HG02642 (cell line): ENCODE measurements at regions not wholly inside any gene's neighbourhood (a gene's known extent, or its start where the extent isn't known, plus 50 kb on each side); places are given as distances from the start of the nearest gene placed in this dataset.
"Not testable (repeated sequence)": the region's sequence is repeated elsewhere in the genome, so short reads cannot be mapped to it uniquely, and the experiment has no call there.

Experiments
- ATAC-seq: cut with Tn5 transposase; IDR thresholded peaks from one replicate; pipeline ENCODE4 v1.9.1; 2021; ENCODE audit warnings: mild to moderate bottlenecking; ENCODE audit not compliant: unreplicated experiment, poor library complexity

DNA sequence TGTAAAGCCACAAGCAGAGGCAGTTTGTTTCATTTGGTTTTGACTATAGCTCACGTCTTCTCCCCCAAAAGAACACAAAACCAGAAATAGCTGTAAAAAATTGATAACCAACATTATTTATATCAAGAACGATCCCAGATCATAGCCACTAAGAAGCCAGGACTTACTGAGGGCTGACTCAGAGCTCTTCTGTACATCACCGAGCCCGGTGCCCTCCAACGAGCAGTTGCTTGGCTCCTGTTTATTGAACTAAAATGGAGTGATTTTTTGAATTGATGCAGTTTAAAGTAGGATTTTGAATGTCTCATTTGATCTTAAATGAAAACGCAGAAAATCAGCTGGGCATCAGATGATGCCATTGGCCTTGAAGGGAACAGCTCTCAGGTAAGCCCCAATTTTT, 343.3 kb downstream of the INSIG2 start:
- ATAC-seq, result no peak

DNA sequence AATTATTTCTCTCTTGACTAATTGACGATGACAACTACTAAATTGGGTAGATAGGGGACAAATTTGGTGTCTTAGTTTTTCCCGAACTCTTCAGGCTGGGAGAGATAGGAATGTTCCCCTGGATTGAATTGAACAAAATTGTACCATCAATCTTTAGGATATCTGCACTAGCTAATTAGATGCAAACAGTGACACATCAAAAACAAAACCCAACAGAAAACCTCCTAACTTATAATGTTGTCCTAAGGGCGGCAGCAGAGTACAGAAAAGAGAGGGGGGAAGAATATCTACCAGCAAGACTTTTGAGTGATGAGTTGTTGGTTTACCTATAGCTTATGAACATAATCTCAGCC, 342.9 kb downstream of the INSIG2 start:
- no peak for ATAC-seq

DNA sequence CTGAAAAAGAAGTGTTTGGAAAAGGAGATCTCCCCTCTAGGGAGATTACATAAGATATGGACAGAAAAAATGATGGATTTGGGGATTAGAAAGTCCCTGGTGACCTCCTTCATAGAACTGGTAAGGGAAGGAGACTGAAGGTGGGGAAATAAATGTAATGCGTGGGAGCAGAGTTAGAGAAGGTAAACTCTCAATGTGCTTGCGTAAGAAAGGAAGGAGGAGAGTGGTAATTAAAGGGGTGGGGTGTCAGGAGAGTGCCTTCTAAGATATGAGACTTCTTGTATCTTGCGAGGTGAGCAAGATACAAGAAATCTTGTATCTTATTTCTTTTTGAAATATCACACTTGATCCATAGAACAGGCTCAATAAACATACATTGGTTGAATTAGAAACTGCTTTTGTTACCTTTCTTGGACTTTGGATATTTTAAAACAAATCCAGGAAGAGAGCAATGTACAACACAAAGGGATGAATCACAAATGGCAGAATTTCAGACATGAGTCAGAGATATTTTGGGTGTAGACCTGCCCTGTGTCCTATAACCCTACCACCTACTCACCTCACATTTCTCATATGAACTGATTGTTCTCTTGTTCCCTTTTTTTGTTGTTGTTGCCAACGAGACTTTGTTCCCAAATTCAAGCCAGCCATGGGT, 342.4 kb downstream of the INSIG2 start:
- ATAC-seq, result no peak

DNA sequence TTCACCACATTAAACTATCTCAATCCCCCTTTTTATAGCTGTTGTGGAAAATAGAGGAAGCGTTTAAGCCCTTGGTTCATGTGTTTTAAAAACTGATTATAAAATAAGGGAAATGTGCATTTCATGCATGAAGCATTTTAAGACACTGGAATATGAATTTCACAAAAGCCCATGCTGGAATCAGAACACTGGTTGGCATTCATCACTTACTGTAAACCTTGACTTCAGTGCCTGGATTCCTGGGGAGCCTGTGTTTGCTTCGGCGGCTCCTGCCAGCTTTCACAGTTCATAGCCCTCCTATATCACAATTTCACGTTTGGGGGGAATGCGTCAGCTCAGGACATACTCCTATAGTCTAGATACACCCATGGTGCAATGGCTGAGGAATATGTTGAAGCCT, 336.9 kb downstream of the INSIG2 start:
- no peak for ATAC-seq

DNA sequence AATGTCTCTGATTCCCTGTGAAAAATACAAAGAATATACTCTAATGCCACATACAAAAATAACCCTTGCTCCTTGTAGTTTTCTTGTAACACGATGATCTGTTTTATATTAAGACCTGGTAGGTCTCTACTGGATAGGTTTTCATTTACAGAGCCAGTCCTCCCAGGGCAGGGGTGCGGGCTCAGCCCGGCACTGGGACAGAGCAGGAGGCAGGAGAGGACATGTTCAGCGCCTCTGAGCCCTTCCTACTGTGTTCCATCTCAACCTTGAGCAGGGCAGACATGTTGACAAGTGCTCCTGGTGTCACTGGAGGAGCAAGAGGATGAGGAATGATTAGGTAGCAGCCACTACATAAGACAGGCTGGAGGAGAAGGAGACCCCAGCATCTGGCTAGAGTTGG, 335.5 kb downstream of the INSIG2 start:
- ATAC-seq, result no peak

DNA sequence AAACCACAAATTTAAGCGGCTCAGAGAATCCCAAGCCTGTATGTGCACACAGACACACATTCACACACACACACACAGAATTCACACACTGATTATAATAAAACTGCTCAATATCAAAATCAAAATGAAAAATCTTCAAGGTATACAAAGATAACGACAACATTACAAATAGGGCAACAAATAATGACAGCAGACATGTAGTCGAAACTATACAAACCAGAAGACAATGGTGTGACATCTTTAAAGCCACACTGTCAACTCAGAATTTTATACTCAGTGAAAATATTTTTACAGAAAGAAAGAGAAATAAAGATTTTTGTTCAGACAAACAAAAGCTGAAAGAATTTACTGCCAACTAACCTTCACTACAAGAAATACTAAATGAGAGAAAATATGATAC, 333.4 kb downstream of the INSIG2 start:
- no peak for ATAC-seq

DNA sequence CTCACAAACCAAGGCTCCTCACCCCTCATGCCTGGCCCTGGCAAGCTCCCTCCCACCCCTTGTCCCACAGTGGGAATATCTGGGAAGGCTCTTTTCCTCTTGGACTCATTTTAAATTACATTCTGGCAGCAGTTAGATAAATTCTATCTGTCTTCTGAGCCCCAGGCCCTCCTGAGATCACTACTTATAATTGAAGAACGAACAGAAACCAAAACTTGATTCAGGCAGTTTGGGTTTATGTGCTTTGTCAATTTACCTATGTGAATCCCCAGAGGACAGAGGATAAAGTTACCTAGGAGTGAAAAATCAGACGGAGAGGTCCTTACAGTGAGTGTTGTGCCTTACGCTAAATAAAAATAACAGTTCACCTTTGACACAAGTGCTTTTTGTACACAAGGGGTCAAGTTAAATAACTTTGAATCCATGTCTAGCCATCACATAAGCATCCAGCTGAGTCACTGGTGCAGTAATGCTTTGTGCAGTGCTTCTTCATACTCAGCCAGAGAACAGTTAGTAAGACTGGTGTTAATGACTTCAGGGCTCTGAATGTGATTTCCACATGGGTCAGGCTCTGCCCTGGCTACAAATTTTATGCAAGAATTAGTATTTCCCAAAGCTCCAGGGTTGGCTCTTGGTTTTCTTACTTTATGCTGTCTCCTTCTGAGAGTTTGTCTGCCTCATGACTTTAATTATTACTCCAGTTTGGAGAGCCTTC, 329.3 kb downstream of the INSIG2 start:
- ATAC-seq, result no peak

DNA sequence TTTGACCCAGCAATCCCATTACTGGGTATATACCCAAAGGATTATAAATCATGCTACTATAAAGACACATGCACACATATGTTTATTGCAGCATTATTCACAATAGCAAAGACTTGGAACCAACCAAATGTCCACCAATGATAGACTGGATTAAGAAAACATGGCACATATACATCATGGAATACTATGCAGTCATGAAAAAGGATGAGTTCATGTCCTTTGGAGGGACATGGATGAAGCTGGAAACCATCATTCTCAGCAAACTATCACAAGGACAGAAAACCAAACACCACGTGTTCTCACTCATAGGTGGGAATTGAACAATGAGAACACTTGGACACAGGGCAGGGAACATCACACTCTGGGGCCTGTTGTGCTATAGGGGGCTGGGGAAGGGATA, 326.9 kb downstream of the INSIG2 start:
- ATAC-seq, result not testable (repeated sequence)

DNA sequence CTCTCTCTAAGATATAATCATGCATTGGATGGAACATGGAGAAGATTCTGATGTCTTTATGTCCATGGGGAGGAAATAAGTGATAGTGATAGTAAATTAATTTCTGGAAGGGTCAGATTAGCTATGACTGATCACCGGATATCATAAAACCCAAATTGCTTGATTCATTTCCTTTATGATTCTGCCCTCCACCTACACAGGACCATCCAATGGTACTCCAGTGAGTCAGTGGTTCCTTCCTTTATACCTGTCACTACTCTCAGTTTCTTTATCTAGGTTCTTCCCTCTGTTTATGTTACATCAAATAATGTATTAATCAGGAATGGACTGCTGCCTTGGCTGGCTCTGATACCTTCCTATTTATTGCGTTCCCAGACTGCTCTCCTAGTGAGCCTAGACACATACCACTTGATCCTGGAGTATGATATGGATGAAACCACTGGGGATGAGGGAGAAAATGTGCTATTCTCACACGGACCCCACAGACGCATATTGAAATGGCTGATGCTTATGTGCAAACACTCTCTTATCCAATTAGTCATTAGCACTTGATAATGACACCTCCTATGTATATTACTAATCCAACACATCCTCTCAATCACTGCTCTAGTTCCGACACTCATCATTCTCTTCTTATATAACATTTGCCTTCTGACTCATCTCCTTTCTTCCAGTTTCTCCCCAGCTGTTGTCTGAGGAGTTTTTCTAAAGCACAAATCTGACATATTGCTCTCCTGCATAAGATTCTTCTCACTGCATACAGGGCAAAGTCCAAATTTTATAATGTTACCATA, 315.6 kb downstream of the INSIG2 start:
- no peak for ATAC-seq

DNA sequence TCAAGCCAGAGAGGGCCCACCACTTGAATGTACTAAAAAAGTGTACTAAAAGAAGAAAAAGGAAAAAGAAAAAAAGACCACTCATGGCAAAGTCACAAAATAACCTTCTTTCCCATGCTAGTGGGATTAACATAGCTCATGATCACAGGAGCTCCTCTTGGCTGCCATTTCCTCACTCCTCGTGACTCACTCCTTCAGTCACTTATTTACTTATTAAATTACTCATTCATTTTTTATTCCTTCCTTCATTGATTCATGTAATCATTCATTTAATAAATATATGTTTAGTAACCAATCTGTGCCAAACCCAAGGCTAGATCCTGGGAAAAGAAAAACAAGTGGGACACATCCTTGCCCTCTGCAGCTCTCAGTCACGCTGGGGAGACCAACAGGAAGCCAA, 300.5 kb downstream of the INSIG2 start:
- no peak for ATAC-seq

DNA sequence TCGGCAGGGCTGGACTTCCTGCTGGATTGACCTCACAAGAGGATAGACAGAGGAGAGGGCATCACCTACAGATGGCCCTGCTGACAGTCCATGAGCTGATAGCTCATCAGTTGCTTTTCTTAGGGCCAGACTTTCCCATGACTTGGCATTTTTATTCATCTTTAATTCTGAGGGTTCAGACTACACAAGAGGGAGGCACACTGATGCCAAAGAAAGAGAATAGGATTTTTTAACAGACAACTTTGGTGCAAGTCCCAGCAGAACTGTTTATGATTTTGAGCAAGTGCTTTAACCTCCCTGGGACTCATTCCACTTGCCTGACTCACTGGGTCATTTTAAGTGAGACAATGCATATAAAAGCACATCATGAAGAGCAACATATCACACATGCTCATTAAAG, 299.2 kb downstream of the INSIG2 start:
- ATAC-seq, result no peak

DNA sequence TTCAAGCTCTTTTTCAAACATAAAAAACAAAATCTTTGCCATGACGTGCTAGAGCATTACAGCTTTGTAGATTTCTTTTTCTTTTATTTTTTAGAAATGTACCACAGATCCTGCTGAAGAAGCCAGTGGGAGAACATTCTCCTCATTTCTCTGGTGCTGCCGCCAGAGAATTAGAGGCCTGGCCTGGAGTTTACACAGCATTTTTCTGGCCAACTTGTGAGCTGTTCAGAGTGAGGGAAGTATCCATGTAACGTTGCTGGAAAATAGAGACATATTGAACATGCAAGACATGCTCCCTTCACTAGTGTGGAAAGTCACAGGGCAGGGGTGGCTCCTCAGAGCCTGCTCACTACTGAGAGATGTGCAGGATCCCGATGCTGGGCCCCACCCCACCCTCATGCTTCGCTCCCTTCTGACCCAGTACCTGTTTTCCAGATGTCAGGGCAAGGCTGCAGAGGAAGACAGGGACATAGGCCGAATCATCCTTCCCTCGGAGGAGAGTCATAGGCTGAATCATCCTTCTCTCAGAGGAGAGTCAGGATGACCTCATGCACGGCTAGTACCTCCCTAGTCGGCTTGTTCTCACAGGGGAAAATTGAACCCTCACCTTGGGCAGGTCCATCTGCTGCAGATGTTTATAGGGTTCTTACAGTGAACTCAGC, 298.5 kb downstream of the INSIG2 start:
- ATAC-seq, result no peak

DNA sequence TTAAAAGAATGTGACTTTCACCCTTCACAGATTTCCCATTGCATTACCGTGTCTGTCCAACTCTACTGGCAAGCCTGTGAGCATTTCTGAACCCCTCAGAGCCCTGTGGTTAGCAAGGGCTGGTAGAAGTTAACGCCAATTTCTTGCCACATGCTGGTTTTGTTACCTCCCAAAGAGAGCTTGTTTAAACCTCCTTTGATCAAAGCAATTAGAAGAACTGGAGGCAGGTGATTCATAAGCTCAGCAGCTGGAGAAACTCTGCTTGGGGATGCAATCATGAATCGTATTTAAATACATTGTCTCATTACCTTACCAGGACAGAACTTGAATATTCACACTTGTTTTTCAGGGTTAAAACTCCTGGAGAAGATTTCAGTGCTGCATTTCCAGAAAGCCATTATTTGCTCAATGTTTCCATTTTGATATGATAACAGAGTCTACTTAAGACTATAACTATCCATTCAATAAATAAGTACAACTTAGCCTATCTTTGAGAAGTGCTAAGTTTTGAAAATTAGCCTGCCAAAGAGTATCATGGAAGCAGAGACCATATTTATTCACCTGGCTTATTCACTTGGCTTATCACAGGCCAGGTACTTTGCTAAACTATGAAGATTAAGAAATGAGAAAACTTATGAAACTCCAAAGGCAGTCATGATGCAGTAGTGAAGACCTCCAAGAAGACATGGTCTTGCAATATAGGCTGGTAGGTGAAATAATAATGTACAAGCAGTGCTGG, 292.8 kb downstream of the INSIG2 start:
- ATAC-seq, result no peak

DNA sequence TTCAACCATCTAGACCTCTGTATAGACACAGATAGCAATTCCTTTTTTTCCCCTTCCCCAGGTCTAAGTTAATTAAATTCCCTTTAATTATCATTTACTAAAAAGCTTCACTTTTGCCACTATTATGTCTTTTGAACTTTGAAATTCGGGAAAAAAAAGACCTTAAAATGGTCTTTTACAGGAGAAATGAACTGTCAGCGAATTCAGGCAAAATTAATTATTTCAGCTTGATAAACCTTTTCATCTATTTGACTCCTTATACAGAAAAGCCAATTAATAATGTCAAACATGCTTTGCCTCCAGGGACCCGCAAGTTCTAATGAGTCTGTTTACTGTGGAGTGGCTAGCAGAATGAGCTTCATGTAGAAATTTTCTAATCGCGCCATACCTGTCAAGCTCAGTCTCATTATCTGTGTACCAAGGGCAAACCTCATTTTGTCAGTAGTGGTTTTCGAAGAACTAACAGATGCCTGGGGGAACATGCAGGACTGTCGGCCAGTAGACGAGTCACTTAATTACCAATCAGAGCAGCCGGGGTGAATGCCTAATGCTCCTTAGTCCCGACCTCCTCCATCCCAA, 287.7 kb downstream of the INSIG2 start:
- ATAC-seq, result no peak

DNA sequence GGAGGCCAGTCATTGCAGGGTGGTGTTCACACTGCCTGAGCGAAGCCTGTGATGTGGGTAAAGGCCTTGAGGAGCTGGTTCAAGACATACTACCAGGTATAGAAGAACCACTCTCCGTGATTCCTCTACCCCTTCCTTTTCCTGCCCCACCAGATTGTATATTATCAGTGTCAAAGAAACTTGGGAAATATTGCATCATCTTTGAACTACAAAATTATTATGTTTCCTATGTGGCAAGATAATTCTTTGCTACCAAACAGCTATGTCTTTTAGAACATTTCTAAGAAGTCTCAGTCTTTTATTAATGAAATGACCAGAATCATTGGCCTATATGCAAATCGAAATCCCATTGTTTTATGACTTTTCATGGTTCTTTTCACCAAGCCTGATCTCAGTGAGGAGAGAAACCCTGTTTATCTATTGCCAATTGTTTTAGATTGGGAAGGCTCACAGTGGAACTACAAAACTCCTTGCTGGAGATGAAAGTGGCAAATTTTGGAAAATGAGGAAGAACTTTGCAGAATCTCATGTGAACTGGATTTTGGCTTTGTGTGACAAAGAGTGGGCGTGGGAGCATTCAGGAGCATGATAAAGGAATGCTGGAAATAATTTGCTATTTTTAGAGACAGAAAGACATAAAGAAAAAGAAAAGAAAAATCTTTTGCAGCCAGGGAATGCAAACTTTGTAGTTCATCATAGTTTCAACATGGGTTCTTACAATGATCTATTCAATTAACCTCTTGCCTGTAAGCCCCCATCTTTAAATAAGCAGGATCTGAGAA, 286.9 kb downstream of the INSIG2 start:
- ATAC-seq, result no peak

DNA sequence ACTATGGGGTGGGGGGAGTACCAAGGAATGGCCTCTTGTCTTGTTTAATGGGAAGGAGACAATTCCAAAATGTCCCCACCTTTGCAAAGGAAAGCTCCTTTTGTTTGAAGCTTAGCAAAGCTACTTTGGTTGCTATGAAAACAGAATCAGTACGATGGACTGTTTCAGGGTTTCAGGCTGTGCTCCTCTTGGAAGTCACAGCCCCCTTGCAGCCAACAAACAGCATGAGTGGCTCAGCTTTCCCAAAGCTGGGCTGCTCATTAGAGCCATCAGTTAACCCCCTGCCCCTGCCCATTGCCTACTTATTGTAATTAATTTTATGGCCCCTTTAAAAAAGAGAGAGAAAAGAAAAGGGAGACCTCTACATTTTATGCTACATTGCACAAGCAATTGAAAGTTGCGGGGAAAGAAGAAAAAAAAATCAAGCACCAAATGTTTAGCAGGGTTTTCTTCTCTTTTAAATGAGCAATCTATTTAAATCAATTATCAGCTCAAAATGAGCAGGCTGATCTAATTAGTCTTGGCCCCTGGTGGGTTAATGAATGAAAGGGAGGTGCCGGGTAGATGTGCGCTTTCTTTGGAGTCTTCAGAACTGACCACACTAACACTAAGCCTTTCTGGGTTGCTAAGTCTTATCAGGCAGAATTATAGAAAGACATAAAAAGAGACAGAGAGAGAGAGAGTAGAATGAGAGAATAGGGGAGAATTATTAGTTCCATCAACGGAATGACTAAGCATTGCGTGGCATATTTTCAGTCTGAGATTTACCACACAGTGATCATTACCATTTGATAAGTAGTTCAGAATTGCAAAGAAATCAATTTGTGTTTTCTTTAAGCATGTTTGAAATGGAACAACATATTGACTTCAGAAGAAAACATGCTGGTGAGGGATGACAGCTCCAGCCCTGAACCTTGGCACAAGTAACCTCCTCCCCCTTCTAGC, 284.9 kb downstream of the INSIG2 start:
- no peak for ATAC-seq

DNA sequence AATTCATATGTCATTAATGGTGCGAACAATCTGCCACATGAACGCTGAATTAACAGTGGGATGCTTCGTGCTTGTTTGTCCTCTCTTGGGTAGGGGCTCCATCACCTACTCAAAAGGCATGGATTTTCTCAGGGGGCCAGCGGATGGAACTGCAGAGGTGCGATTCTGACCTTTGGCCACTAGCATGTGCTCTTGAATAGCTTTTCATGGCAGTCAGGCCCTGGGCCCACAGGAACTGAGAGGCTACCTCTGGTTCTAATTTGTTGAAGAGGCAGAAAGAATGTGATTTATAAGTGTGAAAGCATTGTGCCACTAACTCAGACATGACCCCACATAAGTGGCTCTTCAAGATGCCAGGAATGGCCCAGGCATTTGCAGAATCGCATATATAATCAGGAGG, 283.2 kb downstream of the INSIG2 start:
- no peak for ATAC-seq

DNA sequence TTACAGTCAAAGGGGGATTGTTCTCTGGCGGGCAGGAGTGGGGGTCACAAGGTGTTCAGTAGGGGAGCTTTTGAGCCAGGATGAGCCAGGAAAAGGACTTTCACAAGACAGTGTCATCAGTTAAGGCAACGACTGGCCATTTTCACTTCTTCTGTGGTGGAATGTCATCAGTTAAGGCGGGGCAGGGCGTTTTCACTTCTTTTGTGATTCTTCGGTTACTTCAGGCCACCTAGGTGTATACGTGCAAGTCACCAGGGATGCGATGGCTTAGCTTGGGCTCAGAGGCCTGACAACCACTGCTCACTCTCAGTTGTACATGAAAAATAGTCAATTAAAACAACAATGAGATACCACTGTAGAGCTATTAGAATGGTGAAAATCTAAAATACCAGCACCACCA, 281.2 kb downstream of the INSIG2 start:
- ATAC-seq, result not testable (repeated sequence)
